Fibroblast of mammary gland (primary cell): ENCODE measurements at regions not wholly inside any gene's neighbourhood (a gene's known extent, or its start where the extent isn't known, plus 50 kb on each side); places are given as distances from the start of the nearest gene placed in this dataset.

Experiments
- DNase-seq: peaks from one replicate; pipeline ENCODE4 v3.0.0-alpha.2; 2010; ENCODE audit warnings: low read depth
- H3K4me3 ChIP-seq: 2 replicates; pipeline ENCODE4 v1.5.1; 2011; ENCODE audit warnings: low read depth, mild to moderate bottlenecking, low read length, moderate library complexity; ENCODE audit not compliant: control insufficient read depth
- CTCF ChIP-seq: conservative IDR thresholded peaks from 2 replicates; pipeline ENCODE4 v1.5.1; 2011; ENCODE audit warnings: low read depth, low read length, inconsistent platforms; ENCODE audit not compliant: control insufficient read depth, insufficient read depth

- TF ChIP-seq CTCF, result no peak
- DNase-seq, result no peak
- H3K4me3 ChIP-seq, result no peak overlapping the region
Measured at GRCh38 chr7:98679741-98680140, 62.7 kb downstream of the NPTX2 start.

- no peak overlapping the region for H3K4me3 ChIP-seq
- TF ChIP-seq CTCF, result no peak
- no peak for DNase-seq
Measured at GRCh38 chr7:98681511-98681910, 64.4 kb downstream of the NPTX2 start.

GRCh38 chr7:98681951-98682350, 64.9 kb downstream of the NPTX2 start:
- no peak for TF ChIP-seq CTCF
- DNase-seq, result no peak
- H3K4me3 ChIP-seq, result no peak overlapping the region

- no peak for TF ChIP-seq CTCF
- H3K4me3 ChIP-seq, result no peak overlapping the region
- no peak for DNase-seq
Measured at GRCh38 chr7:98683514-98683913, 66.4 kb downstream of the NPTX2 start.

GRCh38 chr7:98685541-98685940, 68.5 kb downstream of the NPTX2 start:
- no peak overlapping the region for H3K4me3 ChIP-seq

GRCh38 chr7:98686466-98687080, 69.5 kb downstream of the NPTX2 start:
- no peak overlapping the region for H3K4me3 ChIP-seq
- DNase-seq, result no peak
- TF ChIP-seq CTCF, result no peak

More at GRCh38 chr7:98685541-98685940, 68.5 kb downstream of the NPTX2 start:
- no peak for DNase-seq
- no peak for TF ChIP-seq CTCF
